ENCODE measurements at regions not wholly inside any gene's neighbourhood (a gene's known extent, or its start where the extent isn't known, plus 50 kb on each side); places are given as distances from the start of the nearest gene placed in this dataset.

DNA sequence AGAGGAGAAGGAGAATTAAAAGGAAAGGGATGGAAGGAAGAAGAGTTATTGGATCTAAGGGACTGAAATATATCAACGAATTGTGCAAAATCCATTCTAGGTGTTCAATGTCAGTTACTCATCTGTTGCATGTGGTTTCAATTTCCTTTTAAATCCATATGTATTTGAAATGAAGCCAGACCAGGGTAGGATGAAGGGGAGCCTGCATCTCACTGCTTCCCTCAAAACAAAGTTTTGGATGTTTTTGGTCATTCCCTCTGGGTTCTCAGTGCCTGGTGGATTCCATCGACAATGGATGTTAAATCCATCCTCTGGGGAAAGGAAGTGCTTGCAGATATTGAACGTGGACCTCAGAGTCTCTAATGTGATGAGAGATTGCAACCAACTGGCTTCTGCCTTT is 103.5 kb upstream of the XYLT1 start:
- in situ Hi-C loops (cut with MboI; ENCODE audit: low sequenced_read_pairs, unreplicated experiment) = loop anchor here (10.0 to 25.0 kb wide), 2 partner anchors 89 to 712 kb away; no protein-coding TSS in a partner anchor
- TF ChIP-seq, protein P1, sequence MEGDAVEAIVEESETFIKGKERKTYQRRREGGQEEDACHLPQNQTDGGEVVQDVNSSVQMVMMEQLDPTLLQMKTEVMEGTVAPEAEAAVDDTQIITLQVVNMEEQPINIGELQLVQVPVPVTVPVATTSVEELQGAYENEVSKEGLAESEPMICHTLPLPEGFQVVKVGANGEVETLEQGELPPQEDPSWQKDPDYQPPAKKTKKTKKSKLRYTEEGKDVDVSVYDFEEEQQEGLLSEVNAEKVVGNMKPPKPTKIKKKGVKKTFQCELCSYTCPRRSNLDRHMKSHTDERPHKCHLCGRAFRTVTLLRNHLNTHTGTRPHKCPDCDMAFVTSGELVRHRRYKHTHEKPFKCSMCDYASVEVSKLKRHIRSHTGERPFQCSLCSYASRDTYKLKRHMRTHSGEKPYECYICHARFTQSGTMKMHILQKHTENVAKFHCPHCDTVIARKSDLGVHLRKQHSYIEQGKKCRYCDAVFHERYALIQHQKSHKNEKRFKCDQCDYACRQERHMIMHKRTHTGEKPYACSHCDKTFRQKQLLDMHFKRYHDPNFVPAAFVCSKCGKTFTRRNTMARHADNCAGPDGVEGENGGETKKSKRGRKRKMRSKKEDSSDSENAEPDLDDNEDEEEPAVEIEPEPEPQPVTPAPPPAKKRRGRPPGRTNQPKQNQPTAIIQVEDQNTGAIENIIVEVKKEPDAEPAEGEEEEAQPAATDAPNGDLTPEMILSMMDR (IDR thresholded peaks at IDR 0.05; ENCODE audit: borderline replicate concordance, control extremely low read depth, extremely low read depth, insufficient read depth, missing control alignments) = no peak
- no peak for DNase-seq (ENCODE audit: low spot score)

DNA sequence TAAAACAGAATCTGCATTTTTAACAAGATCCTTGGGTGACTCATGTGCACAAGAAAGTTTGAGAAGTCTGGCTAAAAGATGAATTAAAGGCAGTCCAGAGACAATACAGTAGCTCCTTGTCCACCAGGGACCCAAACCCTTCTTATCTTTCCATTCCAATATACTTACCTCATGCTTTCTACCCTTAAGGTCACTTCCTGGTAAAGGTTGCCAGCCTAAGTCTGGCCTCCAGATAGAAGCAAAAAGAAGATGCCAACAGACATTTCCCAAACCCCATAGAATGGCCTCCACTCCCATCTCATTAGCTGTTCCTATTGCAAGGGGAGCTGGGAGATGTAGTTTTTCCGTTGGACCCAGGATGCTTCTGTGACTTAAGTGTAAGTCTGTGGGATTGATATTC is 101.4 kb upstream of the XYLT1 start:
- in situ Hi-C loops (cut with MboI; ENCODE audit: low sequenced_read_pairs, unreplicated experiment) = loop anchor here (10.0 to 25.0 kb wide), 2 partner anchors 87 to 710 kb away; no protein-coding TSS in a partner anchor
- TF ChIP-seq, protein P1 (IDR thresholded peaks at IDR 0.05; ENCODE audit: borderline replicate concordance, control extremely low read depth, extremely low read depth, insufficient read depth, missing control alignments) = no peak
- no peak for DNase-seq (ENCODE audit: low spot score)

DNA sequence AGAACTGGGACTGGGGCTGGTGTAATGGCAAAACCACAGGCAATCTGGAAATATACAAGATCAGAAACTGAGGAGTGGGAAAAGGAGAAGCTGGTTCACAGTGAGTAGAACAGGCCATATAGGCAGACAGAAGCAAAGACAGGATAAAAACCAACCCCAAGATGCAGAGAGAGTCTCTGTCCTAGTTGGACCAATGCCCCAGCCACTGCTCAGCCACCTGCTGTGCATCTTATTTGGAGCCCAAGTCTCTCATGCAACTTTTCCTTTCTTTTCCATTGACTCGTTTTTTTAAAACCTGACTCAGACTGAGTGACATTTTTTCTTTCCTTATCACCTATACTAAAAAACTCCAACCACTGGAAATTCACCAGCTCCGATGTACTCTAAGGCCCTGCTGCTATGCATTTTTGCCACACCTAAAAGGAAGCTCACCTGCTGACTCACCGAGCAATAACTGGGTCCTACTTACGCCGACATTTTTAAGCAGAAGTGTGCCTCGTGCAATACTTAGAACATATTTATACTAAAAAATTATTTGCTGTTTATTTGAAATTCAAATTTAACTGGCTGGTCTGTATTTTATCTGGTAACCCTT is 100.8 kb upstream of the XYLT1 start:
- TF ChIP-seq, protein P1 (IDR thresholded peaks at IDR 0.05; ENCODE audit: borderline replicate concordance, control extremely low read depth, extremely low read depth, insufficient read depth, missing control alignments) = no peak
- in situ Hi-C loops (cut with MboI; ENCODE audit: low sequenced_read_pairs, unreplicated experiment) = loop anchor here (10.0 to 25.0 kb wide), 2 partner anchors 87 to 709 kb away; no protein-coding TSS in a partner anchor
- no peak for DNase-seq (ENCODE audit: low spot score)

DNA sequence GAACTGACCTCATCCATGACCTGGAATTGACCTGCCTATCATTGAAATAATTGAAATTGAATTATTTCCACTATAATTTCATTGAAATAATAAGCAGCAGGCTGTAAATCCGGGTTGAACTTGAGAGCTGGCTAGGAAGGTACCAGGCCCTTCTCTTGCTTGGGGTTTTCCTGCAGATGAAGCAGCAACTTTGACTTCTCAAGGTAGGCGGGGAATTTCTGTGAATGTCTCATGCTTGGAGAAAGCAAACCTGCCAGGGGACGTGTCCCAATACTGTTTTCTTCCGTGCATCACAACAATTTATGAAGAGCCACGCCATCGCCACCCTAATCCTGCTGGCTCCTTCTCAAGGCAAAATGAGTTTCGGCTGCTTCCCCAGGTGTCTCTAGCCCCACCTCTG is 97.5 kb upstream of the XYLT1 start:
- in situ Hi-C loops (cut with MboI; ENCODE audit: low sequenced_read_pairs, unreplicated experiment) = loop anchor here (25.0 kb wide), 1 partner anchor 706 kb away; no protein-coding TSS in a partner anchor
- no peak for DNase-seq (ENCODE audit: low spot score)
- TF ChIP-seq, protein P1 (IDR thresholded peaks at IDR 0.05; ENCODE audit: borderline replicate concordance, control extremely low read depth, extremely low read depth, insufficient read depth, missing control alignments) = no peak

DNA sequence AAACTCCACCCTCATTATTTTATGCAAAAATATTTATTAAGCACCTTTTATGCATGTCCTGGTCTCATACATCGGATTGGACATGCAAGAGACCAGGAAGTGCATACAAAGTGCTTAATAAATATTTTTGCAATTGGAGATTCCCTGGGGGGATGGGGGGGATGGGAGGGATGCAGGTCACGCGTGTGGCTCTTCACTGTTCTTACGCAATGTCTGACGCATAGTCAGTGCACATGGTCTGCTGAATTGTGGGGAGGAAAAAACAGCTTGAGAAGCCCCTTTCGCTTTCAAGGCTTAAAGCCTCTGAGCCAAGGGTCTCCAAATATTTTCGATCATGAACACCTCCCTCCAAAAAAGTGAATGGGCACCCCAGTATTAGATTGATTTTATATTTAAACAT is 96.7 kb upstream of the XYLT1 start:
- in situ Hi-C loops (cut with MboI; ENCODE audit: low sequenced_read_pairs, unreplicated experiment) = loop anchor here (25.0 kb wide), 1 partner anchor 705 kb away; no protein-coding TSS in a partner anchor
- TF ChIP-seq, protein P1 (IDR thresholded peaks at IDR 0.05; ENCODE audit: borderline replicate concordance, control extremely low read depth, extremely low read depth, insufficient read depth, missing control alignments) = no peak
- DNase-seq (ENCODE audit: low spot score) = no peak

DNA sequence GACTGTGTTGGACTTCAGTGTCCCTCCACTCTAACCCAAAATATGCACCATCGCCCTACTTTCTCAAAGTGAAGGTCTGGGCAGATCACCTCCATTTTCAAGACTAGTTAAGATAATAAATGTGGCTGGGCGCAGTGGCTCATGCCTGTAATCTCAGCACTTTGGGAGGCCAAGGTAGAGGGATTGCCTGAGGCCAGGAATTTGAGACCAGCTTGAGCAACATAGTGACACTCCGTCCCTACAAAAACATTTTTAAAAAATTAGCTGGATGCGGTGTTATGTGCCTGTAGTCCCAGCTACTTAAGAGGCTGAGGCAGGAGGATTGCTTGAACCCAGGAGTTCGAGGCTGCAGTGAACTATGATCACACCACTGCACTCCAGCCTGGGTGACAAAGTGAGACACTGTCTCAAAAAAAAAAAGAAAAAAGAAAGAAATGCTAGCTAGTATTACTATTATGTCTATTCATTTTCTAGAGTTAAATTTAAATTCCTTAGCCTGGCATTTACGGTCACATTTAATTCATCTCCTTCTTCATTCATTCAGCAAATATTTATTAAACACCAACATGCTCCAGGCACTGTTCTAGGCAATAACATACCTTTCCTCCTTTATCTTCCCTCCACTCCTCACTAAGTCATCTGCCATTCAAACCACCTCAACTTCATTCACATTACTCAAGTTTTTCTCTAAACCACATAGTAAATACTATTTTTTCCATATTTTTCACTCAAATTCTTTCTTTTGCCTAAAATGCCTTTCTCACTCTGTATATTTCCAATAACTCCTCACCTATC is 96.1 kb upstream of the XYLT1 start:
- no peak for DNase-seq (ENCODE audit: low spot score)
- in situ Hi-C loops (cut with MboI; ENCODE audit: low sequenced_read_pairs, unreplicated experiment) = loop anchor here (25.0 kb wide), 1 partner anchor 705 kb away; no protein-coding TSS in a partner anchor
- TF ChIP-seq, protein P1 (IDR thresholded peaks at IDR 0.05; ENCODE audit: borderline replicate concordance, control extremely low read depth, extremely low read depth, insufficient read depth, missing control alignments) = no peak

All from GM13976 (cell line).